IMR-90 (cell line): ENCODE measurements at regions not wholly inside any gene's neighbourhood (a gene's known extent, or its start where the extent isn't known, plus 50 kb on each side); places are given as distances from the start of the nearest gene placed in this dataset.
"Not testable (repeated sequence)": the region's sequence is repeated elsewhere in the genome, so short reads cannot be mapped to it uniquely, and the experiment has no call there.

Experiments used
- CHD1 ChIP-seq: IDR thresholded peaks from 2 replicates; pipeline ENCODE4 v1.6.1; 2012; ENCODE audit warnings: low read depth, low read length, improper control_type of control experiment
- CTCF ChIP-seq: conservative IDR thresholded peaks from 2 replicates; pipeline ENCODE4 v1.5.1; 2012; ENCODE audit warnings: mild to moderate bottlenecking, low read depth, low read length, improper control_type of control experiment
- MAFK ChIP-seq: IDR thresholded peaks from 2 replicates; pipeline ENCODE4 v1.6.1; 2012; ENCODE audit warnings: low read depth, low read length, improper control_type of control experiment
- MAZ ChIP-seq: IDR thresholded peaks from 2 replicates; pipeline ENCODE4 v1.6.1; 2012; ENCODE audit warnings: low read depth, mild to moderate bottlenecking, low read length, improper control_type of control experiment, moderate library complexity, borderline replicate concordance
- MXI1 ChIP-seq: IDR thresholded peaks from 2 replicates; pipeline ENCODE4 v1.6.1; 2012; ENCODE audit warnings: low read depth, mild to moderate bottlenecking, low read length, moderate library complexity, borderline replicate concordance
- POLR2A ChIP-seq: IDR thresholded peaks from 2 replicates; pipeline ENCODE4 v1.6.1; 2012; ENCODE audit warnings: mild to moderate bottlenecking, low read depth, low read length
- RAD21 ChIP-seq: IDR thresholded peaks from 2 replicates; pipeline ENCODE4 v1.6.1; 2012; ENCODE audit warnings: low read length, improper control_type of control experiment
- RFX5 ChIP-seq: IDR thresholded peaks from 2 replicates; pipeline ENCODE4 v1.8.0; 2012; ENCODE audit warnings: low read depth, mild to moderate bottlenecking, low read length, moderate library complexity
- USF2 ChIP-seq: fragments of 150-350 bp; IDR thresholded peaks from 2 replicates; pipeline ENCODE4 v1.6.1; 2017; ENCODE audit warnings: mild to moderate bottlenecking, antibody characterized with exemption, low read length, low read depth

DNA sequence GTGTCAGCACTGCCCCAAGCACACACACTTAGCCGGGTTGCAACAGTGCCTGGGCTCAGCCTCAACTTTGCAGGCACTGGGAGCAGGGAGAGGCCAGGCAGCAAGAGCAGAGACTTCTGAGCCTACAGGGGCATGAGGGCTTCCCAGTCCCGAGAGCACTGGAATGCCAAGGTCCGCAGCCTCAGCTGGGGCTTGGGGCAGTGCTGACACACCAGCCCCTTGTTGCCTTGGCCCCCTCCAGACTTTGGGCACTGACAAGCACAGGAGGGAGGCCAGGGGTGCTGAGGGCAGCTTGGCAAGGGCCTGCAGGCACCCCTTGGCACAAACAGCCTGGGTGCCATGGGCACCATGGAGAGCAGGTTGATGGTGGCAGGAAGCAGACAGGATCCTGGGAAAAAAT, 531.1 kb upstream of the SLC39A10 start:
- not testable (repeated sequence) for TF ChIP-seq MAZ, POLR2A, USF2, RFX5, CTCF, RAD21, MXI1, MAFK, CHD1
